ENCODE measurements at regions not wholly inside any gene's neighbourhood (a gene's known extent, or its start where the extent isn't known, plus 50 kb on each side); places are given as distances from the start of the nearest gene placed in this dataset.
"Not testable (repeated sequence)": the region's sequence is repeated elsewhere in the genome, so short reads cannot be mapped to it uniquely, and the experiment has no call there.

DNA sequence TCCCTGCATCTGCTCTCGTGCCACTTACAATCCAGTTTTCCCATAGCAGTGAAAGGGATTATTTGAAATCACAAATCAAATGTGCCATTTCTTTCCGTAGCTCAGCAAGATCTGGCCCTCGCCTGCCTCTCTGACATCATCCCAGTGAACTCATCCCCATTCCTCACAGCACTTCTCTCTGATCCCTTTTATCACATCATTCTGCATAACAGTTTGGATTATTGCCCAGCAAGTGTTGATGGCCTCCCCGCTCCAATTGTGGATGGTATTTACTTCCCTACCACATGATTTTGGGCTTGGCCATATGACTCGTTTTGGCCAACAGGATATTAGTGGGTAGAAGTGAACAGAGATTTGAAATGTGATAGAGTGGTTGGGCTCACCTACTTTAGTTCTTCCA, 185.0 kb downstream of the NPIPA7 start:
- TF ChIP-seq, protein P1, sequence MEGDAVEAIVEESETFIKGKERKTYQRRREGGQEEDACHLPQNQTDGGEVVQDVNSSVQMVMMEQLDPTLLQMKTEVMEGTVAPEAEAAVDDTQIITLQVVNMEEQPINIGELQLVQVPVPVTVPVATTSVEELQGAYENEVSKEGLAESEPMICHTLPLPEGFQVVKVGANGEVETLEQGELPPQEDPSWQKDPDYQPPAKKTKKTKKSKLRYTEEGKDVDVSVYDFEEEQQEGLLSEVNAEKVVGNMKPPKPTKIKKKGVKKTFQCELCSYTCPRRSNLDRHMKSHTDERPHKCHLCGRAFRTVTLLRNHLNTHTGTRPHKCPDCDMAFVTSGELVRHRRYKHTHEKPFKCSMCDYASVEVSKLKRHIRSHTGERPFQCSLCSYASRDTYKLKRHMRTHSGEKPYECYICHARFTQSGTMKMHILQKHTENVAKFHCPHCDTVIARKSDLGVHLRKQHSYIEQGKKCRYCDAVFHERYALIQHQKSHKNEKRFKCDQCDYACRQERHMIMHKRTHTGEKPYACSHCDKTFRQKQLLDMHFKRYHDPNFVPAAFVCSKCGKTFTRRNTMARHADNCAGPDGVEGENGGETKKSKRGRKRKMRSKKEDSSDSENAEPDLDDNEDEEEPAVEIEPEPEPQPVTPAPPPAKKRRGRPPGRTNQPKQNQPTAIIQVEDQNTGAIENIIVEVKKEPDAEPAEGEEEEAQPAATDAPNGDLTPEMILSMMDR (IDR thresholded peaks at IDR 0.05; ENCODE audit: borderline replicate concordance, extremely low read depth, low read length, poor library complexity, severe bottlenecking), result not testable (repeated sequence)
- not testable (repeated sequence) for TF ChIP-seq EZH2 (IDR thresholded peaks at IDR 0.05; ENCODE audit: borderline replicate concordance, low read depth, low read length, severe bottlenecking)

Data from DND-41 (cell line).